ENCODE measurements at regions not wholly inside any gene's neighbourhood (a gene's known extent, or its start where the extent isn't known, plus 50 kb on each side); places are given as distances from the start of the nearest gene placed in this dataset.

- H2BK5ac ChIP-seq (ENCODE audit: low read depth, low read length), result no peak overlapping the region
- H2BK15ac ChIP-seq (ENCODE audit: low read length), result no peak overlapping the region
- H3K79me1 ChIP-seq (ENCODE audit: low read depth, low read length), result no peaks in the 10 kb centered on the region
- H4K5ac ChIP-seq (ENCODE audit: insufficient read length, low read depth, low read length), result no peak overlapping the region
- DNase-seq (ENCODE audit: low read depth in 1 of 2, low spot score in 2 of 2) (no peak), FAIRE-seq (no peak)
- no peak overlapping the region for H3K27ac ChIP-seq (ENCODE audit: low read depth, low read length)
- no peak overlapping the region for H2AFZ ChIP-seq (ENCODE audit: low read length)
- H4K8ac ChIP-seq (ENCODE audit: extremely low read depth, insufficient read depth, low read length), result no peak overlapping the region
- no peaks in the 10 kb centered on the region for H3K36me3 ChIP-seq (ENCODE audit: control insufficient read depth in 2 of 4, insufficient read depth in 4 of 4, low read length in 3 of 4)
- no peaks in the 10 kb centered on the region for H3K9me3 ChIP-seq (ENCODE audit: insufficient read depth in 2 of 2, low read depth in 1 of 2, low read length in 1 of 2)
- H2BK120ac ChIP-seq (replicated peaks; ENCODE audit: low read depth, low read length), result no peak overlapping the region
- ChIA-PET POLR2A (ENCODE audit: partially characterized antibody) (no interaction called here), CTCF (ENCODE audit: partially characterized antibody) (interaction anchor here (1.0 kb wide), 2 partner anchors 57 to 152 kb away, joined by 3 to 4 read pairs; no protein-coding TSS in a partner anchor)
- no peaks in the 10 kb centered on the region for H3K79me2 ChIP-seq (ENCODE audit: control insufficient read depth in 1 of 2, insufficient read depth in 2 of 2, low read length in 2 of 2)
- no peaks in the 10 kb centered on the region for H3K23me2 ChIP-seq (ENCODE audit: low read depth, low read length)
- no peaks in the 10 kb centered on the region for H4K20me1 ChIP-seq (replicated peaks in 1 of 2; ENCODE audit: control insufficient read depth in 1 of 2, insufficient read depth in 2 of 2, low read length in 2 of 2)
- 93% methylated on average over 2 of the region's 2 CpGs; no CpG with 5 or more reads in 1 of the 2 experiments for WGBS, 2 experiments (ENCODE audit: extremely low coverage in 1 of 2, insufficient coverage in 1 of 2, insufficient read length in 1 of 2, insufficient replicate concordance in 2 of 2, low coverage in 1 of 2, low lambda C conversion rate in 2 of 2, missing lambda C conversion rate in 1 of 2)
- no peak overlapping the region for H2BK20ac ChIP-seq (ENCODE audit: low read length)
- H3K4ac ChIP-seq (replicated peaks; ENCODE audit: insufficient read length, low read depth, low read length), result no peak overlapping the region
- H2AK5ac ChIP-seq (ENCODE audit: low read depth, low read length), result no peak overlapping the region
- H3K23ac ChIP-seq (ENCODE audit: insufficient read length), result no peak overlapping the region
- no peak overlapping the region for H3K56ac ChIP-seq (replicated peaks; ENCODE audit: insufficient read length, low read depth, low read length)
- no peak overlapping the region for H3K4me2 ChIP-seq (ENCODE audit: insufficient read depth in 1 of 2, low read depth in 2 of 2, low read length in 2 of 2)
- H3K14ac ChIP-seq (ENCODE audit: insufficient read length), result no peak overlapping the region
- H3K4me3 ChIP-seq (ENCODE audit: extremely low read depth in 1 of 4, insufficient read depth in 2 of 4, low read depth in 3 of 4, low read length in 4 of 4), result no peak overlapping the region
- no peaks in the 10 kb centered on the region for H3K27me3 ChIP-seq (replicated peaks in 1 of 4; ENCODE audit: control insufficient read depth in 3 of 4, extremely low read depth in 1 of 4, insufficient read depth in 3 of 4, low read length in 3 of 4)
- H3K4me1 ChIP-seq (replicated peaks in 1 of 4; ENCODE audit: control insufficient read depth in 3 of 4, insufficient read depth in 4 of 4, low read length in 3 of 4), result no peaks in the 10 kb centered on the region
- H4K91ac ChIP-seq (replicated peaks; ENCODE audit: insufficient read length, low read length), result no peak overlapping the region
- no peak overlapping the region for H3K18ac ChIP-seq (ENCODE audit: extremely low read depth, low read length)
- no peak overlapping the region for H2BK12ac ChIP-seq (ENCODE audit: low read depth, low read length)
- no peak overlapping the region for H3K9ac ChIP-seq (replicated peaks in 1 of 4; ENCODE audit: extremely low read depth in 1 of 4, low read depth in 3 of 4, low read length in 3 of 4)
- TF ChIP-seq FOSL1 (IDR thresholded peaks at IDR 0.05; ENCODE audit: insufficient read depth, low read depth, low read length) (no peak), EZH2 (IDR thresholded peaks at IDR 0.05; ENCODE audit: low read depth, low read length, severe bottlenecking) (no peak), SIRT6 (IDR thresholded peaks at IDR 0.05; ENCODE audit: low read length) (no peak)
Observed at GRCh38 chr17:55584055-55584685, 72.9 kb upstream of the SMIM36 start.

Data from H1 (cell line).